LNCAP (cell line): ENCODE measurements at regions not wholly inside any gene's neighbourhood (a gene's known extent, or its start where the extent isn't known, plus 50 kb on each side); places are given as distances from the start of the nearest gene placed in this dataset.

Source experiments
- TF ChIP-seq, protein P1 (sequence below): fragments of 450-650 bp; IDR thresholded peaks from 2 replicates; pipeline ENCODE4 v1.5.1; 2017; ENCODE audit warnings: mild to moderate bottlenecking

DNA sequence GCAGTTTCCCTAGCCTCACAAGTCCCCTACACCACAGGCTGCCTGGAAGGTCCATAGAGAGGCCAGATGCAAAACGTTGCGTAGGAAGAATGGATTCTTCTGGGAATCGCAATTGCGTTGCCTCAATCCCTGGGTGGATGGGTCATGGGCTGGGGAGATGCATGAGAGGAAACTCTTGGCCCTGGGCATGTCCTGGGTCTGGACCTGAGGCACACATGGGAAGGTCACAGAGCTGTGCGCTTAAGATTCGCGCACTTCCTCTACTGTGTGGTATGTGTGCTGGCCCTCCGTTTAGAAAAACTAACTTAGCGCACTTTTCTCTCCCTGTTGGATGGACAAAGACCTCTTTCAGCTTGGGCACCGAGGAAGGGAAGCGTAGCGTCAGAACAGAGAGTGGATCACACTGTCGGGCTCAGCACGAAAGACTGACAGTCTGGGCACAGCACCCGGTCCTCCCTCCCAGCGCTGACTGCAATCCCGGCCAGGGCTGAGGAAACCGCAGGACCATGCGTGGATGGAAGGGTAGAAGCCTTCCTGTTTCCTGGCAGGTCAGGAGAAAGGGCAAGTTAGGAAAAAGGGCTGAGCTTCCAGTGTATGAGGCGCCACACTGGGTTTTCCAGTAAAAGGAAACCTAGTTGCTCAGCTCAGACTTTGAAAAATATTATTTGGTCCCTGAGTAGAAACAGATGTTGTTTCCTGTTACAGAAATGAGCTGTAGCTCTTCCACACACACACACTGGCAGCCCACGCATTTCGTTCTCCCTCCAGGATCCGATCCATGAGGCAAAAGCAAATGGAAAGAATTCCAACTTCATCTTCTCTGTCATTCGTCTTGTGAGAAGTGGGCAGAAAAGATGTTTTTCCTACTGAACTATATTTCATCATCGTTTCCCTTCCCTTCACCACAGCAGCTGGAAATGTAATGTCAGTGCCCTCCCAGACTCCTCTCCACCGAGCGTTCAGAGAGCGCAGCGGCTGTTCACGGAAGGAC, 86.0 kb downstream of the ING1 start:
- TF ChIP-seq, protein P1, sequence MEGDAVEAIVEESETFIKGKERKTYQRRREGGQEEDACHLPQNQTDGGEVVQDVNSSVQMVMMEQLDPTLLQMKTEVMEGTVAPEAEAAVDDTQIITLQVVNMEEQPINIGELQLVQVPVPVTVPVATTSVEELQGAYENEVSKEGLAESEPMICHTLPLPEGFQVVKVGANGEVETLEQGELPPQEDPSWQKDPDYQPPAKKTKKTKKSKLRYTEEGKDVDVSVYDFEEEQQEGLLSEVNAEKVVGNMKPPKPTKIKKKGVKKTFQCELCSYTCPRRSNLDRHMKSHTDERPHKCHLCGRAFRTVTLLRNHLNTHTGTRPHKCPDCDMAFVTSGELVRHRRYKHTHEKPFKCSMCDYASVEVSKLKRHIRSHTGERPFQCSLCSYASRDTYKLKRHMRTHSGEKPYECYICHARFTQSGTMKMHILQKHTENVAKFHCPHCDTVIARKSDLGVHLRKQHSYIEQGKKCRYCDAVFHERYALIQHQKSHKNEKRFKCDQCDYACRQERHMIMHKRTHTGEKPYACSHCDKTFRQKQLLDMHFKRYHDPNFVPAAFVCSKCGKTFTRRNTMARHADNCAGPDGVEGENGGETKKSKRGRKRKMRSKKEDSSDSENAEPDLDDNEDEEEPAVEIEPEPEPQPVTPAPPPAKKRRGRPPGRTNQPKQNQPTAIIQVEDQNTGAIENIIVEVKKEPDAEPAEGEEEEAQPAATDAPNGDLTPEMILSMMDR, result no peak

DNA sequence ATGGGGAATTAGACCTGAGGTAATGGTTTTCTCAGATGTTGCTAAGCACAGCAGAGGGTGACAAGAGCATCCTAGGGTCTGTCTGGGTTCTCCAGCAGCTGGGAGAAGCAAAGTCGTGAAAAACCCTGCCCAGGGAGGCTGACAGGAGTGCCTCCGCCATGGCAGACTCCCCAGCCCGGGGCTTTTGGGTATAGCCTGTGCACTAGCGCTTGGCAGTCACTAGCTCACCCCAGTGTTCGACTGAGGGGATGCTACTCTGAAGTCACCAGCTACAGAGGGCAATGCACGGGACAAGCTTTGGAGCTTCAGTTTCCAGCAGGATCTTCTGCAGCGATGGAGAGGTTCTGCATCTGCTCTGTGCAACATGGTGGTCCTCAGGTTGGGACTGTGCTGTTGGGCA, 87.5 kb downstream of the ING1 start:
- TF ChIP-seq, protein P1, result no peak

DNA sequence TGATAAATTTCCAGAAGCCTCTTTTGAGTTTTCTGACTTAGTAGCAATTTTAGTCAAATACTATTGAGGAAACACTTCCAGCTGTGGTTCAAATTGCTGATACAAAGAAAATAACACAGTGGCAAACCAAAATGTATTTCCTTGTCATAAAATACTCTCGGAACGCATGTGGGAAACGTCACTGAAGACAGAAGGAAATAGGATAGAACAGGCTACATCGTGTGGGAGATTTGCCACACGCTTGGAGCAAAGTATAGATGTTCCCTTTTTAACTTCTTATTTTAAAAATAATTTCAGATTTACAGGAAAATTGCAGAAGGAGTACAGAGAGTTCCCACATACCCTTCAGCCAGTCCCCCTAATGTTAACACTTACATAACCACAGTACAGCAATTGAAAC, 88.8 kb downstream of the ING1 start:
- TF ChIP-seq, protein P1, result no peak

DNA sequence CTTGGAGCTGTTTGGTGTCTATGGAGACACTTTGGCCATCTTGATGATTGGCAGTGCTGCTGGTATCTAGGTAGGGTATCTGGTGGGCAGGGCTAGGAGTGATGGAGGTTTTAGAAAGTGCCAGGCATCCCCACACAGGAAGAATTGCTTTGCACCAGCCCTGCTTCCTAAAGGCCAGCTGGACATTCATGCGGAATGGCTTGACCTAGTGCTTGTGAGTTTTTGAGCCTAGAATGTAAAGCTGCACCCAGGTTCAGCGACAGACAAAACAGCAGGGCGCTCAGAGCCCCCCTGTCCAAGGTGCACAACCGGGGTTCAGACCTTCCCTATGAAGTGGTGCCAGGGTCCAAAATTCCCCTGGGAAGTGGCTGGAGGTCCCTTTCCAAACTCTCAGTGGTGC, 93.1 kb downstream of the ING1 start:
- TF ChIP-seq, protein P1, result no peak

DNA sequence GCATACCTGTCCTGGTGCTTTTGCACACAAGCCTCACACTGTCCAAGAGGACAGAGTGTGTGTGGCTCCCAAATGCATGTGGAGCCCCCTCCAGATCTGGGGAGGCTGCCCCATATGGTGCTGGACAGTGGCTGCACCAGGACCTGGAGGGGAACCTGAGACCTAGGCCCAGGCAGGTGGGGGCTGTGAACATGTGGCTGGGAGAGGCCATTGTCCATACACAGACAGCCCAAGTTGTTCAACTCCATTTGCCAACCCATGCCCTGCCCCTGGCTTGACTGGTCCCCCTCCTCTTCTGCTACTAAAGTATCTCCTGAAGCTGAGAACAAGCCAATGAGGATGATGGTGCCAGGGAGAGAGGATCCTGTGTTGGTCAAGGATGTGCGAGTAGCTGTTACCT, 94.0 kb downstream of the ING1 start:
- TF ChIP-seq, protein P1, result no peak

DNA sequence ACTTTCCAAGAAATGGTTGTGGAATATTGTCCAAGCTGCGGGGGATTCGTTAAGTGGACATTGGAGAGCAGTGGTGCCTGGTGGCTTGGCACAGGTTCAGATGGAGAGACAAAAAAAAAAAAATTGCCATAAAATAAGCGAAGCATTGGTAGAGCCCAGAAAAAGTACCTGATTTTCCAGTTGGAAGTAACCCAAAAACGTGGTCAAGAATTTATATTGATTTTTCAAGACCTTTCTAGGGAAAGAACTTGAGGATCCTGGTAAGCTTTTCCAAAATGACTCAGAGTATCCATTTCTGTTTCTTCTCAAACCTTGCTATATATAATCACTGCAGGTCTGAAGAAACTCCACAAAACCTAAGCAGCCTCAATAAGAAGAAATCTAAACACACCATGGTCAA, 94.6 kb downstream of the ING1 start:
- TF ChIP-seq, protein P1, result no peak

DNA sequence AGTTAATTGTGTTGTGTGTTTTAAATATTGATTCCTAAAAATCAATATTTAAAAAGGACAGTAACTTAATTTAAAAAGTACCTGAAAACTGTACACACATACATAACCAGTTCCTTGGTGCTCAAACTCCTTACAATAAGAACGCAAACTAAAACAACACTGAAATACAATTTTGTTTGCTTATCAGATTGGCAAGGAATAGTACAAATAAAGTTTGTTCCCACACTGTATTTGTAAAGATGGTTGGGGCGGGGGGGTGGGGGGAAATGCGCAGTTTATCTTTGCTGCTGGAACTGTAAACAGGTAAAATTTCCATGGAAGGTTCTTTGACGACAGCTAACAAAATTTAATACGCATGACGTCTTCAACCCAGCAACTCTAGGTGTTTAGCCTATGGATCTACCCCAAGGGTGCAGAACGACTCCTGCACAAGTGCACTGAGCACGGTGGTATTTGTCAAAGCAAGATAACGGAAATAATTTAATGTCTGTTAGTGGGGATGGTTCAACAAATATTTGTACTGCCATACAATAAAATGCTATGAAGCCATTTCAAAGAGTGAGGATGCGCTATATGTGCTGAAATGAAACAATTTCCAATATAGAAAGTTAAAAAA, 96.5 kb downstream of the ING1 start:
- TF ChIP-seq, protein P1, result no peak
